ENCODE measurements at regions not wholly inside any gene's neighbourhood (a gene's known extent, or its start where the extent isn't known, plus 50 kb on each side); places are given as distances from the start of the nearest gene placed in this dataset.

DNA sequence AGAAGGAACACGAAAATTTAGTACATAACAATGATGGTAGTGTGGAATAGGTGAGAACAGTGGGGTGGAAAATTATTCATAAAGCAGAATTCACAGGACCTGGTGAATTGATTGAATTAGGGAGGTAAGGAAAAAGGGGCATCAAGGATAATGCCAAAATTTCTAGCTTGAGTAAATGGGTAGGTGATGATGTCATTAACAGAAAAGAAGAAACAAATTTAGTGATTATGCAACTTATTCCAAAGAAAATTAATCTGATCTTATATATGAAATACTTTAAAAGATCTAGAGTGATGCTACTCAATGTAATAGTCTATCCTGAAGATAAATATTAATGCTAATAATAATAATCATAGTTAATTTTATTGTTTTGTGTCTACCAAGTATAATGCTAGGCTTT lies 544.6 kb upstream of the LMCD1 start:
- TF ChIP-seq FOXA1 (IDR thresholded peaks at IDR 0.05), result no peak
- TF ChIP-seq, protein P1, sequence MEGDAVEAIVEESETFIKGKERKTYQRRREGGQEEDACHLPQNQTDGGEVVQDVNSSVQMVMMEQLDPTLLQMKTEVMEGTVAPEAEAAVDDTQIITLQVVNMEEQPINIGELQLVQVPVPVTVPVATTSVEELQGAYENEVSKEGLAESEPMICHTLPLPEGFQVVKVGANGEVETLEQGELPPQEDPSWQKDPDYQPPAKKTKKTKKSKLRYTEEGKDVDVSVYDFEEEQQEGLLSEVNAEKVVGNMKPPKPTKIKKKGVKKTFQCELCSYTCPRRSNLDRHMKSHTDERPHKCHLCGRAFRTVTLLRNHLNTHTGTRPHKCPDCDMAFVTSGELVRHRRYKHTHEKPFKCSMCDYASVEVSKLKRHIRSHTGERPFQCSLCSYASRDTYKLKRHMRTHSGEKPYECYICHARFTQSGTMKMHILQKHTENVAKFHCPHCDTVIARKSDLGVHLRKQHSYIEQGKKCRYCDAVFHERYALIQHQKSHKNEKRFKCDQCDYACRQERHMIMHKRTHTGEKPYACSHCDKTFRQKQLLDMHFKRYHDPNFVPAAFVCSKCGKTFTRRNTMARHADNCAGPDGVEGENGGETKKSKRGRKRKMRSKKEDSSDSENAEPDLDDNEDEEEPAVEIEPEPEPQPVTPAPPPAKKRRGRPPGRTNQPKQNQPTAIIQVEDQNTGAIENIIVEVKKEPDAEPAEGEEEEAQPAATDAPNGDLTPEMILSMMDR (IDR thresholded peaks at IDR 0.05; ENCODE audit: low read depth, low read length, missing input control), result no peak
- TF ChIP-seq JUND (IDR thresholded peaks at IDR 0.05), result no peak
- TF ChIP-seq, protein P2, sequence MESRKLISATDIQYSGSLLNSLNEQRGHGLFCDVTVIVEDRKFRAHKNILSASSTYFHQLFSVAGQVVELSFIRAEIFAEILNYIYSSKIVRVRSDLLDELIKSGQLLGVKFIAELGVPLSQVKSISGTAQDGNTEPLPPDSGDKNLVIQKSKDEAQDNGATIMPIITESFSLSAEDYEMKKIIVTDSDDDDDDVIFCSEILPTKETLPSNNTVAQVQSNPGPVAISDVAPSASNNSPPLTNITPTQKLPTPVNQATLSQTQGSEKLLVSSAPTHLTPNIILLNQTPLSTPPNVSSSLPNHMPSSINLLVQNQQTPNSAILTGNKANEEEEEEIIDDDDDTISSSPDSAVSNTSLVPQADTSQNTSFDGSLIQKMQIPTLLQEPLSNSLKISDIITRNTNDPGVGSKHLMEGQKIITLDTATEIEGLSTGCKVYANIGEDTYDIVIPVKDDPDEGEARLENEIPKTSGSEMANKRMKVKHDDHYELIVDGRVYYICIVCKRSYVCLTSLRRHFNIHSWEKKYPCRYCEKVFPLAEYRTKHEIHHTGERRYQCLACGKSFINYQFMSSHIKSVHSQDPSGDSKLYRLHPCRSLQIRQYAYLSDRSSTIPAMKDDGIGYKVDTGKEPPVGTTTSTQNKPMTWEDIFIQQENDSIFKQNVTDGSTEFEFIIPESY (IDR thresholded peaks at IDR 0.05), result no peak
- no peak for TF ChIP-seq TAF1 (conservative IDR thresholded peaks at IDR 0.05)
- TF ChIP-seq, protein P3, sequence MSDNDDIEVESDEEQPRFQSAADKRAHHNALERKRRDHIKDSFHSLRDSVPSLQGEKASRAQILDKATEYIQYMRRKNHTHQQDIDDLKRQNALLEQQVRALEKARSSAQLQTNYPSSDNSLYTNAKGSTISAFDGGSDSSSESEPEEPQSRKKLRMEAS (IDR thresholded peaks at IDR 0.05), result no peak
- TF ChIP-seq GABPA (IDR thresholded peaks at IDR 0.05 in 1 of 2, conservative IDR thresholded peaks at IDR 0.05 in 1 of 2), result no peak
- TF ChIP-seq RAD21 (IDR thresholded peaks at IDR 0.05), result no peak
- no peak for TF ChIP-seq YY1 (IDR thresholded peaks at IDR 0.05)
